Erythroblast (primary cell): ENCODE measurements at regions not wholly inside any gene's neighbourhood (a gene's known extent, or its start where the extent isn't known, plus 50 kb on each side); places are given as distances from the start of the nearest gene placed in this dataset.
"Not testable (repeated sequence)": the region's sequence is repeated elsewhere in the genome, so short reads cannot be mapped to it uniquely, and the experiment has no call there.

Experiments
- GATA1 ChIP-seq: IDR thresholded peaks from 2 replicates; pipeline ENCODE4 v1.6.1; 2011; ENCODE audit warnings: low read depth, mild to moderate bottlenecking, control low read depth, low read length, moderate library complexity
- POLR2A ChIP-seq: IDR thresholded peaks from 2 replicates; pipeline ENCODE4 v1.6.1; 2011; ENCODE audit warnings: mild to moderate bottlenecking, low read length

DNA sequence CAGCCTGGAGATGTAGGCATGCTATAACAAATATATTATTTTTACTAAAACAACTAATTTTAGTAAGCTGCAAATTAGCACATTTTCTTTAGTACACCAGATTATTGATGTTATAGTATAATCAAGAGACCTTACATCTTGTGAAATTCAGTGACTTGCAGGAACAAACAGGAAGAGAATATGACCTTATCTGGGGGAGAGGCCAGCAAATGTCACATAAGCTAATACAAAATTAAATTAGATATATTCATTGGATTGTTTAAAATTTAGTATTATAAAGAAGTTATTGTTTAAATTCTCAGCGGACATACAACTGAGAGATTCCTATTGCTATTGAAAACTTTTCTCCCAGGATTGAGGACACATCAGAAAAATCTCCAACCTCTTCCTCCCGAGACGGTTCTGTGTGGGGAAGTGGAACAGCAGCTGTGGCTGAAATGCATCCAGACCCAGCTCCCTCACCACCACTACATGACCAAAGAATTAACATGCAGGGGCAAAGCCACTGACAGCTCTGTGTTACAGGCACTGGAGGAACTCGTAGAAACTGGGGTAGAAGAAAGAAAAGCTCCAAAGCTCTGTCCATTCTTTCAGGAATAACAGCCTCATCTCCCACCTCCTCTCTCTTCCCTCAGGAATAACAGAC is 744.2 kb downstream of the TMEM121 start:
- TF ChIP-seq POLR2A, GATA1: not testable (repeated sequence)
